B cell (primary cell): ENCODE measurements at regions not wholly inside any gene's neighbourhood (a gene's known extent, or its start where the extent isn't known, plus 50 kb on each side); places are given as distances from the start of the nearest gene placed in this dataset.

ENCODE experiments used
- ATAC-seq: fragments of 200-7000 bp; cut with Tn5 transposase; one replicate; pipeline ENCODE4 v1.10.0; 2021; ENCODE audit warnings: low read depth, mild to moderate bottlenecking, moderate number of reproducible peaks, moderate library complexity
- CTCF ChIA-PET: fragments of 350-600 bp; sonication (Branson Sonifier 250); formaldehyde crosslinking; loops from one replicate; lab custom pipeline; 2021; ENCODE audit warnings: antibody characterized with exemption, inconsistent platforms; lab: Charles Lee
- POLR2A ChIA-PET: fragments of 350-600 bp; sonication (Branson Sonifier 250); formaldehyde crosslinking; loops from one replicate; lab custom pipeline; 2021; ENCODE audit warnings: antibody characterized with exemption; lab: Charles Lee
- DNase-seq: peaks from one replicate; pipeline ENCODE4 v3.0.0; 2013
- H2AFZ ChIP-seq: 2 replicates; pipeline ENCODE4 v1.6.1; 2012; ENCODE audit warnings: mild to moderate bottlenecking, low read depth, low read length; ENCODE audit not compliant: insufficient read depth, poor library complexity, severe bottlenecking
- H3K27ac ChIP-seq, 2 donors: 1 replicate in 1 of 2; 2 replicates in 1 of 2; pipeline ENCODE4 v1.5.1; 2012 to 2013; ENCODE audit warnings: low read length in 2 of 2, mild to moderate bottlenecking in 2 of 2, moderate library complexity in 1 of 2
- H3K27me3 ChIP-seq, 4 experiments: fragments of 200-600 bp in 1 of 4; sonication (generic) in 1 of 4; replicated peaks in 1 of 4; 1 replicate in 2 of 4; 2 replicates in 2 of 4; pipeline versions ENCODE4 v1.6.1 to v1.7.0; 2013 to 2016; ENCODE audit warnings: low read length in 3 of 4, mild to moderate bottlenecking in 2 of 4, mixed read lengths in 1 of 4, moderate library complexity in 1 of 4; ENCODE audit not compliant: insufficient read depth in 4 of 4, control insufficient read depth in 3 of 4; ENCODE audit errors: control extremely low read depth in 1 of 4
- H3K36me3 ChIP-seq, 2 experiments: replicated peaks in 1 of 2; 1 replicate in 1 of 2; 2 replicates in 1 of 2; pipeline versions ENCODE4 v1.6.1 to v1.7.1; 2013; ENCODE audit warnings: low read length in 1 of 2; ENCODE audit not compliant: insufficient read depth in 2 of 2, control insufficient read depth in 1 of 2; ENCODE audit errors: control extremely low read depth in 1 of 2, extremely low read depth in 1 of 2
- H3K4me1 ChIP-seq, 2 donors: fragments of 200-600 bp in 1 of 2; sonication (generic) in 1 of 2; 1 replicate in 1 of 2; 2 replicates in 1 of 2; pipeline versions ENCODE4 v1.5.1 to v1.6.1; 2013 to 2017; ENCODE audit warnings: low read length in 2 of 2; ENCODE audit not compliant: control insufficient read depth in 2 of 2, insufficient read depth in 2 of 2
- H3K4me2 ChIP-seq: replicated peaks from 2 replicates; pipeline ENCODE3; 2012; ENCODE audit warnings: mild to moderate bottlenecking, low read depth, low read length; ENCODE audit not compliant: poor library complexity, severe bottlenecking
- H3K4me3 ChIP-seq, 5 experiments: fragments of 200-600 bp in 1 of 5; sonication (generic) in 1 of 5; 1 replicate in 3 of 5; 2 replicates in 2 of 5; pipeline versions ENCODE4 v1.5.1 to v1.7.0; 2011 to 2016; ENCODE audit warnings: low read length in 4 of 5, mild to moderate bottlenecking in 4 of 5, low read depth in 2 of 5, control low read depth in 1 of 5, moderate library complexity in 1 of 5; ENCODE audit not compliant: insufficient read depth in 1 of 5; ENCODE audit errors: control extremely low read depth in 1 of 5, extremely low read depth in 1 of 5
- H3K79me2 ChIP-seq: fragments of 200-600 bp; sonication (generic); one replicate; pipeline ENCODE4 v1.6.0; 2016; ENCODE audit warnings: low read length; ENCODE audit not compliant: control insufficient read depth, insufficient read depth
- H3K9ac ChIP-seq: fragments of 200-600 bp; sonication (generic); 2 replicates; pipeline ENCODE4 v1.6.1; 2017; ENCODE audit warnings: mild to moderate bottlenecking, low read length, moderate library complexity
- H3K9me3 ChIP-seq, 3 donors: one replicate each; pipeline versions ENCODE4 v1.6.1 to v1.7.1; 2013; ENCODE audit warnings: low read length in 2 of 3; ENCODE audit not compliant: control insufficient read depth in 2 of 3, insufficient read depth in 1 of 3; ENCODE audit errors: control extremely low read depth in 1 of 3
- H4K20me1 ChIP-seq: 2 replicates; pipeline ENCODE4 v1.6.0; 2012; ENCODE audit warnings: mild to moderate bottlenecking, low read length; ENCODE audit not compliant: insufficient read depth, control insufficient read depth, poor library complexity, severe bottlenecking
- H3K27ac Mint-ChIP-seq: one replicate; pipeline ENCODE4 v1.8.0; 2021; ENCODE audit warnings: mixed read lengths
- H3K27me3 Mint-ChIP-seq: one replicate; pipeline ENCODE4 v1.8.0; 2021; ENCODE audit warnings: mixed read lengths
- H3K4me1 Mint-ChIP-seq: one replicate; pipeline ENCODE4 v1.8.0; 2021; ENCODE audit warnings: mixed read lengths
- H3K4me3 Mint-ChIP-seq: one replicate; pipeline ENCODE4 v1.8.0; 2021; ENCODE audit warnings: mixed read lengths
- H3K9me3 Mint-ChIP-seq: one replicate; pipeline ENCODE4 v1.8.0; 2022; ENCODE audit warnings: mixed read lengths; ENCODE audit not compliant: insufficient read depth
- CTCF ChIP-seq: fragments of 200-600 bp; IDR thresholded peaks from one replicate; pipeline ENCODE4 v1.8.0; 2022; ENCODE audit warnings: antibody characterized with exemption, mild to moderate bottlenecking
- EZH2 ChIP-seq: IDR thresholded peaks from 2 replicates; pipeline ENCODE4 v1.6.1; 2012; ENCODE audit warnings: borderline replicate concordance, low read depth, mild to moderate bottlenecking, moderate library complexity, low read length; ENCODE audit not compliant: insufficient read depth, poor library complexity, severe bottlenecking
- WGBS: methylation state at CpG from one replicate; pipeline ENCODE4 v1.1.5; 2013; ENCODE audit warnings: missing lambda C conversion rate; ENCODE audit not compliant: insufficient coverage; 5-methylcytosine and 5-hydroxymethylcytosine counted together
- intact Hi-C: fragments of 100-400 bp; cut with micrococcal nuclease; formaldehyde crosslinking; loops from one replicate; pipeline ENCODE4 v1.10.0; 2022

DNA sequence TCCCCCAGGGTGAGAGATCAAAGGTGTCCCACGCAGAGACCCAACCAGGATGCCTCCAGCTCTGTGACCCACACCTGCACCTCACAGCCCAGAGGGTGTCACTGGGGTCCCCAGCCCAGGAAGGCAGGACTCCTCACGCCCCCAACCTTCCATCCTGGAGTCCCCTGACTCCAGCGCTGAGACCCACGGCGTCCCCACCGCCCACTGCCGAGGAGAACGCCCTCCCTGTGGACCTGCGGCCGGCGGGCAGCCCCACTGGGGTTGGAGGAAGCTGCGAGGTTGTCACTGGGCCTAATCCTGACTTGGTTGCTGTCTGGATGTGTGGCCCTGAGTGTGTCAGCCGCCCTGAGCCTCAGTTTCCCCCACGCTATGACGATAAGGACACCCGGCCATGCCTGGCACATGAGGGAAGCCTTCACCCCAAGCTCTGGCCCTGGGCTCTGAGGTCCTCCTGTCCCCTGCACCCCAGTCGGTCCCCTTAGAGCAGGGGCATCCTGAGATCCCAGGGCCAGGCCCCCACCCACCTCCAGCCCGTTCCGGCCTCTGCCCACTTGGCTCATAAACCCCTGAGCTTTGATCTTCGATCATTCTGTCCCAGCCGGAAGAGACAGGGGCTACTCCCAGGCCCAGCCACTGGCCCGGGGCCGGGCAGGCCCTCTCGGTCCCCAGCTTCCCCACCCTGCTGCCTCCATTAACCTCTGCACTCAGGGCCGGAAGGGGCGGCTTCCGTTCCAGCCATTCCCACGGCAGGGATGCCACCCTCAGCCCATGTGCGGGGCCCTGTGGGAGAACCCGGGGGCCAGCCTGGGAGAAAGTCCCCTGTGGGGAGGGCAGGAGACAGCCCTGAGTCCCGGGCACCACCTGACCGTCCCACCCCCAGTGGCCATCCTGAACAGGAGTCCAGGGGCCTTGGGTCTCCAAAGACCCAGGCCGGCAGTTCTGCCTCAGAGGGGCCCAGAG, 113.2 kb downstream of the MICALL2 start:
- CTCF ChIA-PET = no interaction called here
- TF ChIP-seq EZH2 = no peak
- no peak overlapping the region for H3K27ac Mint-ChIP-seq
- ATAC-seq = no peak
- DNase-seq = no peak
- Histone ChIP-seq H3K79me2 (no peaks in the 10 kb centered on the region), H3K4me1 (no peaks in the 10 kb centered on the region), H3K36me3 (no peaks in the 10 kb centered on the region), H3K4me3 (no peak overlapping the region), H4K20me1 (no peaks in the 10 kb centered on the region), H3K27me3 (peaks cover 0 to 3% (median 0%) of the 10 kb centered on the region in 4 experiments), H3K9ac (no peak overlapping the region), H2AFZ (no peak overlapping the region), H3K27ac (no peak overlapping the region), H3K4me2 (no peak overlapping the region), H3K9me3 (peaks cover 0 to 14% (median 0%) of the 10 kb centered on the region in 3 donors)
- 87% methylated on average over 30 of the region's 33 CpGs for WGBS
- intact Hi-C loops = no loop called here
- no peak overlapping the region for H3K4me3 Mint-ChIP-seq
- peaks cover 16% of the 10 kb centered on the region for H3K27me3 Mint-ChIP-seq
- POLR2A ChIA-PET = no interaction called here
- no peaks in the 10 kb centered on the region for H3K4me1 Mint-ChIP-seq
- no peaks in the 10 kb centered on the region for H3K9me3 Mint-ChIP-seq

DNA sequence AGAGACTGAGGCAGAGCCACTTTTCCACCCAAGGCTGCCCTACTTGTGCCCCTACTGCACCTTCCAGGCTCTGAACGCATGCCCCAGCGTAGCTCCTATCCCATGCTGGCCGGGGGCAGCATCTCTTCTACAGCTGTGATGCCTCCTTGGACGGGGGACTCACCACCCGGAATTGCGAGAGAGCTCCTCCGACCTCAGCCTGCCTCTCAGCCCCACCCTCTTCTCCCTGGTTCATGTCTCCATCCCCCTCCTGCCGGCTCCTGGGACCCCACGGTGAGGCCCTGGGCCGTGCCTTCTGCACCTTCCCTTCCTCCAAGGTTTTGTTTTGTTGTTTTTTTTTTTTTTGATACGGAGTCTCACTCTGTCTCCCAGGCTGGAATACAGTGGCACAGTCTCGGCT, 112.4 kb downstream of the MICALL2 start:
- ATAC-seq = no peak
- no peak overlapping the region for H3K4me3 Mint-ChIP-seq
- H3K4me3 ChIP-seq = no peak overlapping the region
- no peak overlapping the region for H3K27ac ChIP-seq
- H3K9me3 ChIP-seq = peaks cover 0 to 13% (median 0%) of the 10 kb centered on the region in 3 donors
- WGBS = 86% methylated on average over 6 of the region's 12 CpGs
- intact Hi-C loops = no loop called here
- no peaks in the 10 kb centered on the region for H3K9me3 Mint-ChIP-seq
- no peak overlapping the region for H3K4me2 ChIP-seq
- H3K79me2 ChIP-seq = no peaks in the 10 kb centered on the region
- no peak overlapping the region for H3K9ac ChIP-seq
- no peaks in the 10 kb centered on the region for H3K36me3 ChIP-seq
- peaks cover 0 to 3% (median 0%) of the 10 kb centered on the region in 4 experiments for H3K27me3 ChIP-seq
- no peaks in the 10 kb centered on the region for H4K20me1 ChIP-seq
- no peak overlapping the region for H2AFZ ChIP-seq
- no peak overlapping the region for H3K27ac Mint-ChIP-seq
- H3K4me1 Mint-ChIP-seq = no peaks in the 10 kb centered on the region
- POLR2A ChIA-PET = no interaction called here
- peaks cover 16% of the 10 kb centered on the region for H3K27me3 Mint-ChIP-seq
- TF ChIP-seq EZH2 (no peak), CTCF (no peak)
- CTCF ChIA-PET = no interaction called here
- no peaks in the 10 kb centered on the region for H3K4me1 ChIP-seq
- no peak for DNase-seq
